Posterior vena cava (tissue), 2 donors: ENCODE measurements at regions not wholly inside any gene's neighbourhood (a gene's known extent, or its start where the extent isn't known, plus 50 kb on each side); places are given as distances from the start of the nearest gene placed in this dataset.
A peak's percentile ranks its signal among the peaks of the same experiment; 100 is the strongest.

Source experiments
- DNase-seq: peaks from one replicate; pipeline ENCODE4 v3.0.0-alpha.2; 2020; ENCODE audit warnings: low spot score
- intact Hi-C, 2 donors: fragments of 100-400 bp; cut with DNase I; formaldehyde crosslinking; loops; one replicate each; pipeline versions ENCODE4 v1.14.1 to v1.14.2; 2022 to 2023
- donor health status: DM: yes; HTN: yes; CAD: no.
- donor health status: DM: yes; HTN: yes; CAD: no.

GRCh38 chr11:25910086-25910485, 421.8 kb upstream of the ANO3 start:
- DNase-seq, result no peak
- intact Hi-C loops, result no loop called here

- intact Hi-C loops, result no loop called here
- DNase-seq, result no peak
Measured at GRCh38 chr11:25920356-25920755, 411.6 kb upstream of the ANO3 start.

- no peak for DNase-seq
- intact Hi-C loops, result no loop called here
Measured at GRCh38 chr11:25924586-25924985, 407.3 kb upstream of the ANO3 start.

GRCh38 chr11:25925359-25925758, 406.6 kb upstream of the ANO3 start:
- DNase-seq, result no peak
- intact Hi-C loops, result no loop called here

- intact Hi-C loops, result no loop called here
- no peak for DNase-seq
Measured at GRCh38 chr11:25927411-25927953, 404.4 kb upstream of the ANO3 start.

- DNase-seq, result no peak
Measured at GRCh38 chr11:25928076-25928475, 403.9 kb upstream of the ANO3 start.

GRCh38 chr11:25938952-25939351, 393.0 kb upstream of the ANO3 start:
- intact Hi-C loops, result no loop called here
- DNase-seq, result no peak

More at GRCh38 chr11:25928076-25928475, 403.9 kb upstream of the ANO3 start:
- intact Hi-C loops, result no loop called here

GRCh38 chr11:25939691-25940090, 392.2 kb upstream of the ANO3 start:
- intact Hi-C loops, result no loop called here
- no peak for DNase-seq

- DNase-seq, result no peak
- intact Hi-C loops, result no loop called here
Measured at GRCh38 chr11:25941353-25941752, 390.6 kb upstream of the ANO3 start.

- intact Hi-C loops, result no loop called here
- no peak for DNase-seq
Measured at GRCh38 chr11:25943031-25943430, 388.9 kb upstream of the ANO3 start.

- intact Hi-C loops, result no loop called here
- peak; percentile 59 for DNase-seq
Measured at GRCh38 chr11:25943777-25944661, 387.9 kb upstream of the ANO3 start.

GRCh38 chr11:25949918-25950317, 382.0 kb upstream of the ANO3 start:
- DNase-seq, result no peak
- intact Hi-C loops, result no loop called here

- DNase-seq, result no peak
- intact Hi-C loops, result no loop called here
Measured at GRCh38 chr11:25953006-25953405, 378.9 kb upstream of the ANO3 start.

GRCh38 chr11:25958045-25958444, 373.9 kb upstream of the ANO3 start:
- intact Hi-C loops, result no loop called here
- DNase-seq, result no peak

GRCh38 chr11:25961539-25961938, 370.4 kb upstream of the ANO3 start:
- intact Hi-C loops, result no loop called here
- no peak for DNase-seq

- intact Hi-C loops, result no loop called here
- DNase-seq, result no peak
Measured at GRCh38 chr11:25970726-25971508, 361.0 kb upstream of the ANO3 start.

GRCh38 chr11:25980091-25980490, 351.8 kb upstream of the ANO3 start:
- intact Hi-C loops, result loop anchor here in 1 of 2 donors (5.0 to 10.0 kb wide), 2 partner anchors 242 to 295 kb away; no protein-coding TSS in a partner anchor
- no peak for DNase-seq

GRCh38 chr11:25981998-25982397, 349.9 kb upstream of the ANO3 start:
- DNase-seq, result no peak
- intact Hi-C loops, result loop anchor here in 1 of 2 donors (5.0 to 10.0 kb wide), 2 partner anchors 240 to 293 kb away; no protein-coding TSS in a partner anchor

GRCh38 chr11:25983280-25983679, 348.6 kb upstream of the ANO3 start:
- intact Hi-C loops, result loop anchor here in 1 of 2 donors (5.0 to 10.0 kb wide), 2 partner anchors 239 to 292 kb away; no protein-coding TSS in a partner anchor
- DNase-seq, result no peak

- no peak for DNase-seq
- intact Hi-C loops, result loop anchor here in 1 of 2 donors (10.0 kb wide), 1 partner anchor 287 kb away; no protein-coding TSS in a partner anchor
Measured at GRCh38 chr11:25988178-25988577, 343.8 kb upstream of the ANO3 start.
